GM12875 (cell line): ENCODE measurements at regions not wholly inside any gene's neighbourhood (a gene's known extent, or its start where the extent isn't known, plus 50 kb on each side); places are given as distances from the start of the nearest gene placed in this dataset.

ENCODE experiments used
- H3K4me3 ChIP-seq: one replicate; pipeline ENCODE4 v1.5.1; 2011; ENCODE audit warnings: low read depth, low read length, control low read depth
- TF ChIP-seq, protein P1 (sequence below): IDR thresholded peaks from 2 replicates; pipeline ENCODE4 v1.5.1; 2011; ENCODE audit warnings: low read depth, mild to moderate bottlenecking, control low read depth, inconsistent platforms, low read length, moderate library complexity, borderline replicate concordance; ENCODE audit not compliant: insufficient read depth

- H3K4me3 ChIP-seq, result no peak overlapping the region
- TF ChIP-seq, protein P1, sequence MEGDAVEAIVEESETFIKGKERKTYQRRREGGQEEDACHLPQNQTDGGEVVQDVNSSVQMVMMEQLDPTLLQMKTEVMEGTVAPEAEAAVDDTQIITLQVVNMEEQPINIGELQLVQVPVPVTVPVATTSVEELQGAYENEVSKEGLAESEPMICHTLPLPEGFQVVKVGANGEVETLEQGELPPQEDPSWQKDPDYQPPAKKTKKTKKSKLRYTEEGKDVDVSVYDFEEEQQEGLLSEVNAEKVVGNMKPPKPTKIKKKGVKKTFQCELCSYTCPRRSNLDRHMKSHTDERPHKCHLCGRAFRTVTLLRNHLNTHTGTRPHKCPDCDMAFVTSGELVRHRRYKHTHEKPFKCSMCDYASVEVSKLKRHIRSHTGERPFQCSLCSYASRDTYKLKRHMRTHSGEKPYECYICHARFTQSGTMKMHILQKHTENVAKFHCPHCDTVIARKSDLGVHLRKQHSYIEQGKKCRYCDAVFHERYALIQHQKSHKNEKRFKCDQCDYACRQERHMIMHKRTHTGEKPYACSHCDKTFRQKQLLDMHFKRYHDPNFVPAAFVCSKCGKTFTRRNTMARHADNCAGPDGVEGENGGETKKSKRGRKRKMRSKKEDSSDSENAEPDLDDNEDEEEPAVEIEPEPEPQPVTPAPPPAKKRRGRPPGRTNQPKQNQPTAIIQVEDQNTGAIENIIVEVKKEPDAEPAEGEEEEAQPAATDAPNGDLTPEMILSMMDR, result no peak
Measured at GRCh38 chr6:167462514-167463312, 137.8 kb downstream of the TTLL2 start.

DNA sequence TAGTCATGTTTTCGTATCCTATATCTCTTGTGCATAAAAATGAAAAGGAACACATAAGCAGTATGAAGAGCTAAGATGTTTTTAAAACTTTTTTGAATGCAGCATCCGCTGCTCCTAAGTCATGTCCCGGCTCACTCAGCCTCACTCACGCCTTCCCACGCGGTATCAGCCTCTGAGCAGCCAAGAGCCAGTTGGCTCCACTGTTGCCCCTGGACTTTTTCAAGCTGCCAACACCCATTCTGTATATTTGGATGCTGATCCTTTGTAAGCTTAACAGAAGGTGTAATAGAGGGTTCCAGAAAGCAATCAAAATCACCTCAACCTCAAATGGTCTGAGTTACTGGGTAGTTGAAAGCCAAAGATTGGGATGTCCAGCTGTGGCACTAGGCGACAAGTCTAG lies 139.3 kb downstream of the TTLL2 start:
- H3K4me3 ChIP-seq, result no peak overlapping the region
- TF ChIP-seq, protein P1, result no peak

DNA sequence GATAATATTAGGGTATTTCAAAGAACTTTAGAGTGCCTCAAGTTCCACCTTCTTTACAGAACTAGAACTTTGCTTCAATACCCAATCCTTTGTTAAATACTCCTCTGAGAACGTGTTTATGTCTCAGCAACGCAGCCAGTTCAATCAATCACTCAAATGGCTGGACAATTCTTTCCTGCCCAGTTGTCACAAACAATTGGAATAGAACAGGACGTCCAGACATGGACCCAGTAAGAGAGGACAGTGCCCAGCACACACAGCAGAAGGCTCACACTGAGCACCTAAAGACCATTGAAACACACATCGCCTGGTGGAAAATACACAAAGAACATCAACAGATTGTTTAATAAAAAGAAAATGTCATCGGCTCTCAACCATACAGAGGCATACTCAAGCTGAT lies 140.6 kb downstream of the TTLL2 start:
- TF ChIP-seq, protein P1, result no peak

GRCh38 chr6:167467282-167467681 lies 142.4 kb downstream of the TTLL2 start:
- no peak overlapping the region for H3K4me3 ChIP-seq
- TF ChIP-seq, protein P1, result no peak

More for the DNA sequence above, 140.6 kb downstream of the TTLL2 start:
- H3K4me3 ChIP-seq, result no peak overlapping the region

DNA sequence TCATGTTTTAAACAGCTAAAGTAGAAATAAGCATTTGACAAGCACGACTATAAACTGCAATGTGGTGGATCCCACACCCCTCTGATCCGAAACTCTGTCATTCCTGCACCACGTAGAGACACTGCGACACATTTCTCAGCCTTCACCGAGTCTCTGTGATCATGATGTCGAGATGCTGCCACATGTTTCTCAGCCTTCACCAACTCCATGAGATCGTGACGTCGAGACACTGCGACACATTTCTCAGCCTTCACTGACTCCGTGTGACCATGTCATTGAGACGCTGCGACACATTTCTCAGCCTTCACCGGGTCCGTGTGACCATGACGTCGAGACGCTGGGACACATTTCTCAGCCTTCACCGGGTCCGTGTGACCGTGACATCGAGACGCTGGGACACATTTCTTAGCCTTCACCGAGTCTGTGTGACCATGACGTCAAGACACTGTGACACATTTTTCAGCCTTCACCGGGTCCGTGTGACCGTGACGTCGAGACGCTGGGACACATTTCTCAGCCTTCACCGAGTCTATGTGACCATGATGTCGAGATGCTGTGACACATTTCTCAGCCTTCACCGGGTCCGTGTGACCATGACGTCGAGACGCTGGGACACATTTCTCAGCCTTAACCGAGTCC lies 143.0 kb downstream of the TTLL2 start:
- TF ChIP-seq, protein P1, result no peak
- no peak overlapping the region for H3K4me3 ChIP-seq

GRCh38 chr6:167469101-167469500 lies 144.2 kb downstream of the TTLL2 start:
- H3K4me3 ChIP-seq, result no peak overlapping the region
- TF ChIP-seq, protein P1, result no peak

GRCh38 chr6:167469672-167470071 lies 144.8 kb downstream of the TTLL2 start:
- TF ChIP-seq, protein P1, result no peak
- no peak overlapping the region for H3K4me3 ChIP-seq
